Activated T-cell treated with anti-CD3 and anti-CD28 coated beads, Interleukin-2, amount 50 U/mL, for 24 hours (primary cell): ENCODE measurements at regions not wholly inside any gene's neighbourhood (a gene's known extent, or its start where the extent isn't known, plus 50 kb on each side); places are given as distances from the start of the nearest gene placed in this dataset.

Source experiments
- DNase-seq: peaks from one replicate; pipeline ENCODE4 v3.0.0-alpha.2; 2020
- H3K27ac Mint-ChIP-seq: 2 replicates; pipeline ENCODE4 v1.8.0; 2020; ENCODE audit warnings: mild to moderate bottlenecking, mixed read lengths
- H3K27me3 Mint-ChIP-seq: 2 replicates; pipeline ENCODE4 v1.8.0; 2020; ENCODE audit warnings: mixed read lengths
- H3K36me3 Mint-ChIP-seq: 2 replicates; pipeline ENCODE4 v1.8.0; 2020; ENCODE audit warnings: low read depth, mixed read lengths
- H3K4me1 Mint-ChIP-seq: 2 replicates; pipeline ENCODE4 v1.8.0; 2020; ENCODE audit warnings: low read depth, mixed read lengths
- H3K4me3 Mint-ChIP-seq: 2 replicates; pipeline ENCODE4 v1.8.0; 2020; ENCODE audit warnings: mild to moderate bottlenecking, moderate library complexity, mixed read lengths
- H3K9me3 Mint-ChIP-seq: 2 replicates; pipeline ENCODE4 v1.8.0; 2020; ENCODE audit warnings: mixed read lengths

- no peak for DNase-seq
- H3K36me3 Mint-ChIP-seq = no peaks in the 10 kb centered on the region
- H3K4me1 Mint-ChIP-seq = no peaks in the 10 kb centered on the region
- no peak overlapping the region for H3K27ac Mint-ChIP-seq
- no peak overlapping the region for H3K4me3 Mint-ChIP-seq
- no peaks in the 10 kb centered on the region for H3K27me3 Mint-ChIP-seq
- H3K9me3 Mint-ChIP-seq = peaks cover 5% of the 10 kb centered on the region
These were observed 264.2 kb upstream of the LRRC3B start for GRCh38 chr3:26358405-26358804.

- Mint-ChIP-seq H3K4me1 (no peaks in the 10 kb centered on the region), H3K4me3 (no peak overlapping the region), H3K27ac (no peak overlapping the region), H3K27me3 (no peaks in the 10 kb centered on the region), H3K36me3 (no peaks in the 10 kb centered on the region), H3K9me3 (peaks cover 9% of the 10 kb centered on the region)
- DNase-seq = no peak
These were observed 256.9 kb upstream of the LRRC3B start for GRCh38 chr3:26365706-26366105.

- Mint-ChIP-seq H3K4me1 (no peaks in the 10 kb centered on the region), H3K9me3 (peaks cover 7% of the 10 kb centered on the region), H3K27me3 (no peaks in the 10 kb centered on the region)
These were observed 254.3 kb upstream of the LRRC3B start for GRCh38 chr3:26368312-26368711.

GRCh38 chr3:26369133-26369532, 253.4 kb upstream of the LRRC3B start:
- H3K9me3 Mint-ChIP-seq = peaks cover 7% of the 10 kb centered on the region

More at GRCh38 chr3:26368312-26368711, 254.3 kb upstream of the LRRC3B start:
- no peak overlapping the region for H3K4me3 Mint-ChIP-seq
- no peaks in the 10 kb centered on the region for H3K36me3 Mint-ChIP-seq
- H3K27ac Mint-ChIP-seq = no peak overlapping the region
- DNase-seq = no peak

GRCh38 chr3:26375843-26376530, 246.6 kb upstream of the LRRC3B start:
- H3K27ac Mint-ChIP-seq = no peak overlapping the region

More at GRCh38 chr3:26369133-26369532, 253.4 kb upstream of the LRRC3B start:
- Mint-ChIP-seq H3K4me3 (no peak overlapping the region), H3K27ac (no peak overlapping the region), H3K4me1 (no peaks in the 10 kb centered on the region), H3K36me3 (no peaks in the 10 kb centered on the region), H3K27me3 (no peaks in the 10 kb centered on the region)
- DNase-seq = no peak

GRCh38 chr3:26381411-26381810, 241.2 kb upstream of the LRRC3B start:
- no peak for DNase-seq
- no peak overlapping the region for H3K27ac Mint-ChIP-seq
- H3K9me3 Mint-ChIP-seq = no peaks in the 10 kb centered on the region
- H3K4me3 Mint-ChIP-seq = no peak overlapping the region
- no peaks in the 10 kb centered on the region for H3K4me1 Mint-ChIP-seq
- H3K36me3 Mint-ChIP-seq = no peaks in the 10 kb centered on the region
- H3K27me3 Mint-ChIP-seq = no peaks in the 10 kb centered on the region

More at GRCh38 chr3:26375843-26376530, 246.6 kb upstream of the LRRC3B start:
- no peaks in the 10 kb centered on the region for H3K9me3 Mint-ChIP-seq
- no peak overlapping the region for H3K4me3 Mint-ChIP-seq
- H3K36me3 Mint-ChIP-seq = no peaks in the 10 kb centered on the region
- no peaks in the 10 kb centered on the region for H3K27me3 Mint-ChIP-seq
- DNase-seq = no peak
- H3K4me1 Mint-ChIP-seq = no peaks in the 10 kb centered on the region

GRCh38 chr3:26406636-26407035, 215.9 kb upstream of the LRRC3B start:
- Mint-ChIP-seq H3K9me3 (peaks cover 13% of the 10 kb centered on the region), H3K36me3 (no peaks in the 10 kb centered on the region), H3K4me1 (no peaks in the 10 kb centered on the region), H3K27ac (no peak overlapping the region), H3K27me3 (no peaks in the 10 kb centered on the region), H3K4me3 (no peak overlapping the region)
- no peak for DNase-seq

GRCh38 chr3:26418553-26418952, 204.0 kb upstream of the LRRC3B start:
- no peaks in the 10 kb centered on the region for H3K36me3 Mint-ChIP-seq
- H3K27ac Mint-ChIP-seq = no peak overlapping the region
- DNase-seq = no peak
- H3K4me3 Mint-ChIP-seq = no peak overlapping the region
- H3K4me1 Mint-ChIP-seq = no peaks in the 10 kb centered on the region
- peaks cover 25% of the 10 kb centered on the region for H3K9me3 Mint-ChIP-seq
- H3K27me3 Mint-ChIP-seq = no peaks in the 10 kb centered on the region

- H3K4me3 Mint-ChIP-seq = no peak overlapping the region
- H3K9me3 Mint-ChIP-seq = peaks cover 7% of the 10 kb centered on the region
- no peaks in the 10 kb centered on the region for H3K27me3 Mint-ChIP-seq
- H3K36me3 Mint-ChIP-seq = no peaks in the 10 kb centered on the region
- no peak for DNase-seq
- H3K27ac Mint-ChIP-seq = no peak overlapping the region
- H3K4me1 Mint-ChIP-seq = no peaks in the 10 kb centered on the region
These were observed 200.2 kb upstream of the LRRC3B start for GRCh38 chr3:26422415-26422814.

- H3K4me3 Mint-ChIP-seq = no peak overlapping the region
- no peaks in the 10 kb centered on the region for H3K4me1 Mint-ChIP-seq
- H3K27ac Mint-ChIP-seq = no peak overlapping the region
- no peaks in the 10 kb centered on the region for H3K36me3 Mint-ChIP-seq
- H3K27me3 Mint-ChIP-seq = no peaks in the 10 kb centered on the region
- no peak for DNase-seq
- H3K9me3 Mint-ChIP-seq = peaks cover 7% of the 10 kb centered on the region
These were observed 197.5 kb upstream of the LRRC3B start for GRCh38 chr3:26425076-26425475.

GRCh38 chr3:26428992-26429391, 193.6 kb upstream of the LRRC3B start:
- H3K27me3 Mint-ChIP-seq = no peaks in the 10 kb centered on the region
- H3K27ac Mint-ChIP-seq = no peak overlapping the region
- no peak for DNase-seq
- no peaks in the 10 kb centered on the region for H3K4me1 Mint-ChIP-seq
- H3K9me3 Mint-ChIP-seq = peaks cover 2% of the 10 kb centered on the region
- no peaks in the 10 kb centered on the region for H3K36me3 Mint-ChIP-seq
- H3K4me3 Mint-ChIP-seq = no peak overlapping the region

- H3K4me1 Mint-ChIP-seq = no peaks in the 10 kb centered on the region
- no peaks in the 10 kb centered on the region for H3K27me3 Mint-ChIP-seq
- H3K27ac Mint-ChIP-seq = no peak overlapping the region
- H3K36me3 Mint-ChIP-seq = no peaks in the 10 kb centered on the region
- no peak for DNase-seq
- H3K9me3 Mint-ChIP-seq = no peaks in the 10 kb centered on the region
- no peak overlapping the region for H3K4me3 Mint-ChIP-seq
These were observed 184.9 kb upstream of the LRRC3B start for GRCh38 chr3:26437678-26438077.

GRCh38 chr3:26438325-26438940, 184.1 kb upstream of the LRRC3B start:
- no peak overlapping the region for H3K4me3 Mint-ChIP-seq
- H3K4me1 Mint-ChIP-seq = no peaks in the 10 kb centered on the region
- H3K9me3 Mint-ChIP-seq = no peaks in the 10 kb centered on the region
- DNase-seq = no peak
- H3K27ac Mint-ChIP-seq = no peak overlapping the region
- no peaks in the 10 kb centered on the region for H3K27me3 Mint-ChIP-seq
- H3K36me3 Mint-ChIP-seq = no peaks in the 10 kb centered on the region

- Mint-ChIP-seq H3K27me3 (no peaks in the 10 kb centered on the region), H3K9me3 (no peaks in the 10 kb centered on the region), H3K36me3 (no peaks in the 10 kb centered on the region), H3K27ac (no peak overlapping the region), H3K4me1 (no peaks in the 10 kb centered on the region), H3K4me3 (no peak overlapping the region)
- DNase-seq = no peak
These were observed 183.3 kb upstream of the LRRC3B start for GRCh38 chr3:26438981-26439884.

- DNase-seq = no peak
- no peaks in the 10 kb centered on the region for H3K9me3 Mint-ChIP-seq
- H3K27me3 Mint-ChIP-seq = no peaks in the 10 kb centered on the region
- H3K27ac Mint-ChIP-seq = no peak overlapping the region
- H3K4me3 Mint-ChIP-seq = no peak overlapping the region
- no peaks in the 10 kb centered on the region for H3K4me1 Mint-ChIP-seq
- no peaks in the 10 kb centered on the region for H3K36me3 Mint-ChIP-seq
These were observed 172.6 kb upstream of the LRRC3B start for GRCh38 chr3:26449996-26450395.
